ENCODE measurements at regions not wholly inside any gene's neighbourhood (a gene's known extent, or its start where the extent isn't known, plus 50 kb on each side); places are given as distances from the start of the nearest gene placed in this dataset.

DNA sequence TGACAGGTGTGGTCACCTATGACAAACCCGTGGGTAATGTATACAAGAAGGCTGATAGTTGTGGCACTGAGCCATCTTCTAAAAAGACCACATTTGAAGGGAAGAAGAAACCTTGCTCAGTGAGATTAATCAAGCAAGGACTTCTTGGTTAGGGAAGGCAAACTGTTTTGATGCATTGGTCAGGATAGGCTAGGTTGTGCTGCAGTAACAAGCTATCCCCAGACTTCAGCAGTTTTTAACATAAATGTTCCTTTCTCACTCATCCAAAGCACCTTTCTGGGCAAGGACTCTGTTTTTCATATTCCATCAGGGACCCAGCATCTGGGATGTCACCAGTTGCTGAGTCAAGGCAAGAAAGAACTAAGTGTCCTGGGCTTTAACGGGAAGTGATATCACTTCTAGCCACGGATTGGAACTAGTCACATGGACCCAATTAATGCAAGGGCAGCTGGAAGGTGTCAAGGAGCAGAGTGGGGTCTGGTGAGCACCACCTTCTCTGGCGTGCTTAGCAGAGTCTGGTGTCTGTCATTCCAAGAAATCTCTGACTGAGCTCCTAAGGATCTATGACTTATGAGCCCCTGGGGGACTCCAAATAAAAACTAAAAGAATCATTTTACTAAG is 52.0 kb upstream of the CCL2 start:
- no peak for DNase-seq (ENCODE audit: low read depth)
- TF ChIP-seq, protein P1, sequence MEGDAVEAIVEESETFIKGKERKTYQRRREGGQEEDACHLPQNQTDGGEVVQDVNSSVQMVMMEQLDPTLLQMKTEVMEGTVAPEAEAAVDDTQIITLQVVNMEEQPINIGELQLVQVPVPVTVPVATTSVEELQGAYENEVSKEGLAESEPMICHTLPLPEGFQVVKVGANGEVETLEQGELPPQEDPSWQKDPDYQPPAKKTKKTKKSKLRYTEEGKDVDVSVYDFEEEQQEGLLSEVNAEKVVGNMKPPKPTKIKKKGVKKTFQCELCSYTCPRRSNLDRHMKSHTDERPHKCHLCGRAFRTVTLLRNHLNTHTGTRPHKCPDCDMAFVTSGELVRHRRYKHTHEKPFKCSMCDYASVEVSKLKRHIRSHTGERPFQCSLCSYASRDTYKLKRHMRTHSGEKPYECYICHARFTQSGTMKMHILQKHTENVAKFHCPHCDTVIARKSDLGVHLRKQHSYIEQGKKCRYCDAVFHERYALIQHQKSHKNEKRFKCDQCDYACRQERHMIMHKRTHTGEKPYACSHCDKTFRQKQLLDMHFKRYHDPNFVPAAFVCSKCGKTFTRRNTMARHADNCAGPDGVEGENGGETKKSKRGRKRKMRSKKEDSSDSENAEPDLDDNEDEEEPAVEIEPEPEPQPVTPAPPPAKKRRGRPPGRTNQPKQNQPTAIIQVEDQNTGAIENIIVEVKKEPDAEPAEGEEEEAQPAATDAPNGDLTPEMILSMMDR (IDR thresholded peaks at IDR 0.05; ENCODE audit: low read depth, low read length, missing control alignments): no peak
- no peak overlapping the region for H3K4me3 ChIP-seq (ENCODE audit: low read depth, low read length)

DNA sequence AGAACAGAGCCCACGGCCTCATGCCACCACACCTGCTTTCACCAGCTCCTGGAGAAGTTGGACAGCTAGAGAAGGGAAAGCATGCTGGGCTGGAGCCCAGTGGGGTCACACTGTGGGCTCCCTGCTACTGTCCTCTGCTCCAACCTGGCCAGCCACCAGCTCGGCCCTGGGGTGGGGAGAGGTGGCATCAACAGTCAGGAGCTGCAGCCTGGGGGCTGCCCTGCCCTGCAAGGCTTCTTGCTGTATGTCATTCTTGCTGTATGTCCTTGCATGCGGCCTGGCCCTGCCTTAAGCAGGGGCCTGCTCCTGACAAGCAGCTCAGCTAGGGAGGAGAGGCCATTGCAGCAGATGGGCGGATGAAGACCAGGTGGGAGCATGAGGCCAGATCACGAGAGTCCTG is 50.7 kb upstream of the CCL2 start:
- DNase-seq (ENCODE audit: low read depth): no peak
- TF ChIP-seq, protein P1 (IDR thresholded peaks at IDR 0.05; ENCODE audit: low read depth, low read length, missing control alignments): no peak

More for the DNA sequence above, 50.7 kb upstream of the CCL2 start:
- no peak overlapping the region for H3K4me3 ChIP-seq (ENCODE audit: low read depth, low read length)

All from GM12864 (cell line).